ENCODE measurements at regions not wholly inside any gene's neighbourhood (a gene's known extent, or its start where the extent isn't known, plus 50 kb on each side); places are given as distances from the start of the nearest gene placed in this dataset.

DNA sequence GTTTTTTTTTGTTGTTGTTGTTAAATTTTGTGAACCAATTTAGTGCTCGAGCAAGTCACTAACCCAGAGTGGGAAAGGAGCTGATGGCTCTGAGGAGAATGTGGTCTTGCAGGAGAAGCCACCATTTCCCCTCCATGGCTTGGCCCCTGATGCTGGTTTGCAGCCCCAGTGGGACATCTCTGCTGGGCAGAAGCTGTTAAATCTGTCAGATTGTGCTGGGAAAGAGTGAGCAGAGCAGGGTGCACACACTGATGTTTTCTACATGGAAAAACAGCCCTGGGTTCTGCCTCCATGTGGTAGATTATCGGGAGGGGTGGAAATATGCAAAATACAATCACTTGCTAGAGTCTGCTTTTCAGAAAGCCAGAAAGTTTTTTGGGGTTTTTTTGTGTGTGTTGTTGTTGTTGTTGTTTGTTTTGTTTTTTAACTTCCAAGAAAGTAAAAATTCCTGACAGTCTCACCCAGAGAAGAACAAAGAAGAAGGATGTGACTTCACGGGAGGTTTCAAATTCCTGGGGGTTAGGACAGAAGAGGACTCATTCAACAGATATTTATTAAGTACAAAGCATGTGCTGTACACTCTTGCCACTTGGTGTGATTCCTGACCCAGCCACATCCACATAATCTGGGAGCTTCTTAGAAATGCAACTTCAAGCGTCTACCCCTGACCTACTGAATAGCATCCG lies 133.7 kb downstream of the FOXB1 start:
- in situ Hi-C loops (cut with HindIII; ENCODE audit: low pct_ligation_motif_present, low sequenced_read_pairs), result no loop called here
- TF ChIP-seq, protein P1, sequence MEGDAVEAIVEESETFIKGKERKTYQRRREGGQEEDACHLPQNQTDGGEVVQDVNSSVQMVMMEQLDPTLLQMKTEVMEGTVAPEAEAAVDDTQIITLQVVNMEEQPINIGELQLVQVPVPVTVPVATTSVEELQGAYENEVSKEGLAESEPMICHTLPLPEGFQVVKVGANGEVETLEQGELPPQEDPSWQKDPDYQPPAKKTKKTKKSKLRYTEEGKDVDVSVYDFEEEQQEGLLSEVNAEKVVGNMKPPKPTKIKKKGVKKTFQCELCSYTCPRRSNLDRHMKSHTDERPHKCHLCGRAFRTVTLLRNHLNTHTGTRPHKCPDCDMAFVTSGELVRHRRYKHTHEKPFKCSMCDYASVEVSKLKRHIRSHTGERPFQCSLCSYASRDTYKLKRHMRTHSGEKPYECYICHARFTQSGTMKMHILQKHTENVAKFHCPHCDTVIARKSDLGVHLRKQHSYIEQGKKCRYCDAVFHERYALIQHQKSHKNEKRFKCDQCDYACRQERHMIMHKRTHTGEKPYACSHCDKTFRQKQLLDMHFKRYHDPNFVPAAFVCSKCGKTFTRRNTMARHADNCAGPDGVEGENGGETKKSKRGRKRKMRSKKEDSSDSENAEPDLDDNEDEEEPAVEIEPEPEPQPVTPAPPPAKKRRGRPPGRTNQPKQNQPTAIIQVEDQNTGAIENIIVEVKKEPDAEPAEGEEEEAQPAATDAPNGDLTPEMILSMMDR (IDR thresholded peaks at IDR 0.05; ENCODE audit: low read depth, low read length, missing control alignments), result no peak
- peak; percentile 52 for DNase-seq
- Histone ChIP-seq H3K36me3 (replicated peaks) (no peaks in the 10 kb centered on the region), H3K27ac (no peak overlapping the region), H3K27me3 (replicated peaks) (no peaks in the 10 kb centered on the region), H3K4me3 (ENCODE audit: low read depth, low read length) (no peak overlapping the region)

DNA sequence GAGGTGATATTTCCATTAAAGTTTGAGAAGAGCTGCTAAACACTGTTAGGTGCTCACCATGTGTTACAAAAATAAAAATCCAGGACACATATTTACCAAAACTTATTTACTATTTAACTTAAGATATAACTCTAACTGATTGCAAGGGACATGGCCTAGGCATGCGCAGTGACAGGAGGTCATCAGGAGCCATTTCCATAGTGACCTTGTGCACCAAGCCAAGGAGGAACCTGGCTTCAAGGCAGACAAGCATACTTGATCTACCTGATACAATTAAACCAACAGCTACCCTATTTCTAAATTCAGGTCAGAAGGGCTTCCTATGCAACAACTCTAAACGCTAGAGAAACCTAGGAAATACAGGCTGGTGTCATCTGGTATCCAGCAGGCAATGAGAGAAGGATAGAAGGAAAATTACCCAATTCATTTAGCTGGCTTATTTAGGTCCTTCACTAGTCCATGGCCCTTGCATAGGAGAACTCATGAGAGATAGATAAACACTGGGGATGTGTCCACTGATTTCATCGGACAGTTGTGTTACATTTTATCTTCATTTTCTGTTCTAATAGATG lies 134.4 kb downstream of the FOXB1 start:
- TF ChIP-seq, protein P1 (IDR thresholded peaks at IDR 0.05; ENCODE audit: low read depth, low read length, missing control alignments), result no peak
- H3K27me3 ChIP-seq (replicated peaks), result no peaks in the 10 kb centered on the region
- DNase-seq, result no peak
- H3K27ac ChIP-seq, result no peak overlapping the region
- no peak overlapping the region for H3K4me3 ChIP-seq (ENCODE audit: low read depth, low read length)
- in situ Hi-C loops (cut with HindIII; ENCODE audit: low pct_ligation_motif_present, low sequenced_read_pairs), result no loop called here
- H3K36me3 ChIP-seq (replicated peaks), result no peaks in the 10 kb centered on the region

DNA sequence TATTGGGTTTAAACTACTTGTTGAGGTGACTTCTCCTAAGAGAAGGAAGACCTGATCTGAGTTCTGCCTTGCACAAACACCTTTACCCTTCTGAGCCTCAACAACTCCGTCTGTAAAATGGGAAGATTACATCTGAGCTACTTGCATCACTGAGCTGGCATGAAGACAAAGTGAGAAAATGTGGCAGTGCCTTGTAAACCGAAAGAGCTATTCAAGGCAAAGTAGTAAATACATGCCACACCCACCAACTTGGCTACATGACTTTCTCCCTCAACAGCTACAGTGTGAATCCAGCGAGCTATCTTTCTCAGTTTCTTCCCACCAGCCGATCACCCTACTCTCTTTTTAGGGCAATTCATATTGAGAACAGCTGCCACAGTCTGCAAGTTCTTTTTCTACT lies 148.3 kb downstream of the FOXB1 start:
- in situ Hi-C loops (cut with HindIII; ENCODE audit: low pct_ligation_motif_present, low sequenced_read_pairs), result no loop called here
- Histone ChIP-seq H3K27me3 (replicated peaks) (no peaks in the 10 kb centered on the region), H3K4me3 (ENCODE audit: low read depth, low read length) (no peak overlapping the region), H3K27ac (no peak overlapping the region), H3K36me3 (replicated peaks) (no peaks in the 10 kb centered on the region)
- TF ChIP-seq, protein P1 (IDR thresholded peaks at IDR 0.05; ENCODE audit: low read depth, low read length, missing control alignments), result no peak
- DNase-seq, result no peak

DNA sequence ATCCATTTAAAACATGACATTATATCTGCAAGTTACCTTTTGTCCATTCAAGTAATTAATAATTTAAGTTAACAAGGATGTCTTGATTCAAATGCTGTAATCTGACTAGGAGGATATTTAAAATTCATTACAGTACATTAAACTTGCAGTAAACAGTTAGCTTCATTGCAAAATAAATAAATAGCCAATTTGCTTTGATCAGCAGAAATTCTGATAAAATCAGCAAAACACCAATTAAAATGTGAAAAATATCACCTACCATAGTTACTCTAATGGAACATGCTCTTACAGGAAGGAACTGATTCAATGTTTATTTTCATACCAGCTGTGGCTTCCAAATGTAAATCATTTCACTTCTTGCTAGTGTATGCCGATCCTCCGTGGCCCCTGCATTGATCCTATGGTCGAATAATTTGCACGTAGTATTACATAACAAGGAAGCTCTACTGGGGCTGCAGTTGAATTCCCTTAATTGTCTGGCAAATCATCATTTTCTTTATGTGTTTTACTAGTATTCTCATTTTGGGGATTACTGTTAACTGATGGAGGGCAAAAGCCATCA lies 150.7 kb downstream of the FOXB1 start:
- Histone ChIP-seq H3K27me3 (replicated peaks) (no peaks in the 10 kb centered on the region), H3K27ac (no peak overlapping the region), H3K4me3 (ENCODE audit: low read depth, low read length) (no peak overlapping the region), H3K36me3 (replicated peaks) (no peaks in the 10 kb centered on the region)
- TF ChIP-seq, protein P1 (IDR thresholded peaks at IDR 0.05; ENCODE audit: low read depth, low read length, missing control alignments), result no peak
- in situ Hi-C loops (cut with HindIII; ENCODE audit: low pct_ligation_motif_present, low sequenced_read_pairs), result no loop called here
- no peak for DNase-seq

DNA sequence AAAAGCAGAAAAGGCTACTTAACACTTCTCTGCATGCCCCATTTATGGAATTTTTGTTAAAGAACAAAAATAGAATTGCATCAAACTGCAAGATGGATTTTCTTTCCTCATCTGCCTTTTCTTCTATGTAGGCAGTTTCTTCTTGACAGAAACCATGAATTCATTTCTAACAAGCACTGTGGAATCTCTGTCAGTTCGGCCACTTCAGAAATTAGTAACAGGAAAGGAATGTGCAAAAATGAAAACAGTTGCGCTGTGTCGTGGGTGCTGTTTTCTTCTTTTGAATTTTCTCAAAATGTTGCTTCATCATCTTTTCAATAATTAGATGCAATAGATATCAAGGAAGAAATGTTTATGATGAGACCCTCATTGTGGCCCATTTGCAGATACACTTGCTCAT lies 151.6 kb downstream of the FOXB1 start:
- TF ChIP-seq, protein P1 (IDR thresholded peaks at IDR 0.05; ENCODE audit: low read depth, low read length, missing control alignments), result no peak
- DNase-seq, result peak; percentile 26
- Histone ChIP-seq H3K27ac (no peak overlapping the region), H3K27me3 (replicated peaks) (no peaks in the 10 kb centered on the region), H3K36me3 (replicated peaks) (no peaks in the 10 kb centered on the region), H3K4me3 (ENCODE audit: low read depth, low read length) (no peak overlapping the region)
- in situ Hi-C loops (cut with HindIII; ENCODE audit: low pct_ligation_motif_present, low sequenced_read_pairs), result no loop called here
